ENCODE measurements at regions not wholly inside any gene's neighbourhood (a gene's known extent, or its start where the extent isn't known, plus 50 kb on each side); places are given as distances from the start of the nearest gene placed in this dataset.

DNA sequence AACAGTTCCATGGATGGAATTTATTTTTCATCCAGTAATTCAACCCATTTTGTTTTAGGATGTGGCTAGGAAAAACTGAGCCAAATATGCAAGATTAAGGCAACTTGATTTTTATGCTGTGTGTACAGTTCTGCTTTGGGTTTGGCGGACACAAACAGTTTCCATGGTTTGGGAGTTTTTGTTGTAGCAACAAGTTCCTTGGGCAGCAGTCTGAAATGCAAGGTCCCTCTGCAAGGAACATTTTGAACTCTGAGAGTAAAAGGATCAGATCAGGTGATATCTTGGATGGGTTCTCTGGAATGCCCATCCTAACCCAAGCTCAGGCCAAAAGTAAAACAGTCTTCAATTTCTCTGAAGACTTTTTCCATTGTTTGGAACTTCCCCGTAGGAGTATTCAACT lies 161.2 kb downstream of the TMX1 start:
- Histone ChIP-seq H3K27me3 (no peaks in the 10 kb centered on the region), H3K36me3 (no peaks in the 10 kb centered on the region), H3K27ac (no peak overlapping the region), H3K4me3 (no peak overlapping the region), H3K4me1 (peaks cover 0 to 4% (median under 1%) of the 10 kb centered on the region in 3 donors), H3K9me3 (no peaks in the 10 kb centered on the region)
- intact Hi-C loops (cut with DNase I) = no loop called here
- ATAC-seq (peak in 1 of 4 donors; percentile 39), FAIRE-seq (no peak), DNase-seq (no peak)
- TF ChIP-seq, protein P1, sequence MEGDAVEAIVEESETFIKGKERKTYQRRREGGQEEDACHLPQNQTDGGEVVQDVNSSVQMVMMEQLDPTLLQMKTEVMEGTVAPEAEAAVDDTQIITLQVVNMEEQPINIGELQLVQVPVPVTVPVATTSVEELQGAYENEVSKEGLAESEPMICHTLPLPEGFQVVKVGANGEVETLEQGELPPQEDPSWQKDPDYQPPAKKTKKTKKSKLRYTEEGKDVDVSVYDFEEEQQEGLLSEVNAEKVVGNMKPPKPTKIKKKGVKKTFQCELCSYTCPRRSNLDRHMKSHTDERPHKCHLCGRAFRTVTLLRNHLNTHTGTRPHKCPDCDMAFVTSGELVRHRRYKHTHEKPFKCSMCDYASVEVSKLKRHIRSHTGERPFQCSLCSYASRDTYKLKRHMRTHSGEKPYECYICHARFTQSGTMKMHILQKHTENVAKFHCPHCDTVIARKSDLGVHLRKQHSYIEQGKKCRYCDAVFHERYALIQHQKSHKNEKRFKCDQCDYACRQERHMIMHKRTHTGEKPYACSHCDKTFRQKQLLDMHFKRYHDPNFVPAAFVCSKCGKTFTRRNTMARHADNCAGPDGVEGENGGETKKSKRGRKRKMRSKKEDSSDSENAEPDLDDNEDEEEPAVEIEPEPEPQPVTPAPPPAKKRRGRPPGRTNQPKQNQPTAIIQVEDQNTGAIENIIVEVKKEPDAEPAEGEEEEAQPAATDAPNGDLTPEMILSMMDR (IDR thresholded peaks at IDR 0.05) = no peak
- WGBS, 2 donors = 70 to 74% methylated on average over 2 of the region's 2 CpGs

DNA sequence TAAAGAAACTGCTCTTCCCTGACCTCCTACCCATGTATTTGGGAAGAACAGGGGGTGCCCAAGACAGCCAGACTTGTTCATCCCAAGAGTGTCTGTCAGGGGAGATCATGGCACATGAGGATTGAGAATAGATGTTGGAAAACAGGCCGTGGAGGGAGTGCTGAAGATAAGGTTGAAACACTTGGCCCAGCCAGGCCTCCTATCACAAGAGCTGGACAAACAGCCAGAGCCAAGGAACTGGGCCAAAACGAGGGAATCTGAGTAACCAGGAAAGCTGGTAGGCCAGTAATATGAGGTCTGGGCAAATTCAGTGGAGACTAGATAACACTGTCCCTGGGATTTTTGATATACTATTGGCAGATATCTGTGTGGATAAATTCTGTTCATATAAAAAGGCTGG lies 161.7 kb downstream of the TMX1 start:
- H3K4me3 ChIP-seq = no peak overlapping the region
- peak in 2 of 4 donors; percentile 42 to 69 for ATAC-seq
- H3K9me3 ChIP-seq = no peaks in the 10 kb centered on the region
- intact Hi-C loops (cut with DNase I) = no loop called here
- WGBS, 2 donors = 30 to 32% methylated on average over 2 of the region's 2 CpGs
- DNase-seq = no peak
- H3K4me1 ChIP-seq = peaks cover 0 to under 1% (median 0%) of the 10 kb centered on the region in 3 donors
- no peak overlapping the region for H3K27ac ChIP-seq
- no peaks in the 10 kb centered on the region for H3K27me3 ChIP-seq
- TF ChIP-seq, protein P1 (IDR thresholded peaks at IDR 0.05) = no peak
- H3K36me3 ChIP-seq = no peaks in the 10 kb centered on the region
- FAIRE-seq = no peak

DNA sequence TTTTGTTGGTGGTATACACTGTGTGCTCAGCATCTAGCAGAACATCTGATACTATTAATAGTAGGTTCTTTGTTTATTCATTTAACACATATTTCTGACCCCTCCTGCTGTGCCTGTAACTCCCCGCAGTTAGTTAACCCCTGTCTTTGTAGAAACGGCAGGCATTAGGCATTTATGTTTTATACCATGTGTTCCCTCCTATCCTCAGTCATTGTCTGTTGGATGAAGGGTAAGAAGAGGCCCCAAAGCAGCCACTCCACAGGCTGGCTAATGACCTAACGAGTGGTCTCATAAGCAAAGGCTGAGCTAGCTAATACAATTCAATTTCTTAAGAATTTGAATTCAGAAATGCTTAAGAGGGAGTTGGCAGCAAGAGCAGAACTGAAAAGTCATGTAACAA lies 170.8 kb downstream of the TMX1 start:
- Histone ChIP-seq H3K4me1 (no peaks in the 10 kb centered on the region), H3K9me3 (no peaks in the 10 kb centered on the region), H3K27me3 (no peaks in the 10 kb centered on the region), H3K27ac (no peak overlapping the region), H3K4me3 (no peak overlapping the region), H3K36me3 (no peaks in the 10 kb centered on the region)
- DNase-seq (no peak), ATAC-seq (no peak), FAIRE-seq (no peak)
- 39 to 46% methylated on average over 3 of the region's 3 CpGs for WGBS, 2 donors
- intact Hi-C loops (cut with DNase I) = loop anchor here in 1 of 3 donors (10.0 kb wide), 1 partner anchor 54 kb away; no protein-coding TSS in a partner anchor
- TF ChIP-seq, protein P1 (IDR thresholded peaks at IDR 0.05) = no peak

DNA sequence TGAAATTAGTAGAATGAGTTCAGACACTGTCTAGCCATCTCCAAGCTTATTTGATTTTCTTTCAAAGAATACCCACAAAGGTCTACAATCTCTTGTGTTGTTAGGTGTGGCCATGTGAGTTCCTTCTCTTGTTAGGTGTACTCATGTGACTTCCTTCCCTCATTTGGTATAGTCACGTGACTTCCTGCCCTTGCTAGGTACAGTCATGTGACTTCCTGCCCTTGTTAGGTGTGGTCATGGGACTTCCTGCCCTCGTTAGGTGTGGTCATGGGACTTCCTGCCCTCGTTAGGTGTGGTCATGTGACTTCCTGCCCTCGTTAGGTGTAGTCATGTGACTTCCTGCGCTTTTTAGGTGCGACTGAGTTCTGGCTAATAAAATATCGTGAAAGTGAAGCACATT lies 179.6 kb downstream of the TMX1 start:
- Histone ChIP-seq H3K27me3 (no peaks in the 10 kb centered on the region), H3K27ac (no peak overlapping the region), H3K4me1 (no peaks in the 10 kb centered on the region), H3K9me3 (no peaks in the 10 kb centered on the region), H3K4me3 (no peak overlapping the region), H3K36me3 (no peaks in the 10 kb centered on the region)
- DNase-seq (no peak), ATAC-seq (no peak), FAIRE-seq (no peak)
- 66 to 79% methylated on average over 7 of the region's 7 CpGs for WGBS, 2 donors
- TF ChIP-seq, protein P1 (IDR thresholded peaks at IDR 0.05) = no peak
- intact Hi-C loops (cut with DNase I) = loop anchor here in 1 of 3 donors (10.0 kb wide), 1 partner anchor 45 kb away; no protein-coding TSS in a partner anchor

DNA sequence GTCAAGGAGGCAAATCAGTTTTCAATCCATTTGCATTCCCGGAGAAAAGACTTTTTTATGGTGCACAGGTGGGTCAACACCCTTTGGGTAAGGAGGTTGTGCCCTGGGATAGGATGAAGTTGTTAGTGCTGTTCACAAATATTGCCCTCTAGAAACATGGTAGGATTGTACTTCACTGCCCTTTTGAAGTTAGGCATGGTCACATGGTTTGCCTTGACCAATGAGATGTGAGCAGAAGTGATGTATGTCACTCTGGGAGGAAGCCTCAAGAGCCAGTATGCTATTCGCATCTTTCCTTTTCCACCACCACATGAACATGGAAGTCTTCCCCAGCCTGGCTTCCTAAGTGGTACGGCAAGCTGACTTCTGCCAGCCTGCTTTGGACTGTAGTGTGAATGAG lies 182.7 kb downstream of the TMX1 start:
- Histone ChIP-seq H3K4me1 (no peaks in the 10 kb centered on the region), H3K4me3 (no peak overlapping the region), H3K36me3 (no peaks in the 10 kb centered on the region), H3K27me3 (no peaks in the 10 kb centered on the region), H3K27ac (no peak overlapping the region), H3K9me3 (no peaks in the 10 kb centered on the region)
- FAIRE-seq = no peak
- intact Hi-C loops (cut with DNase I) = no loop called here
- ATAC-seq = no peak
- DNase-seq = no peak
- TF ChIP-seq, protein P1 (IDR thresholded peaks at IDR 0.05) = no peak
- 93% methylated on average over 3 of the region's 3 CpGs for WGBS, 2 donors
